ENCODE measurements at regions not wholly inside any gene's neighbourhood (a gene's known extent, or its start where the extent isn't known, plus 50 kb on each side); places are given as distances from the start of the nearest gene placed in this dataset.

DNA sequence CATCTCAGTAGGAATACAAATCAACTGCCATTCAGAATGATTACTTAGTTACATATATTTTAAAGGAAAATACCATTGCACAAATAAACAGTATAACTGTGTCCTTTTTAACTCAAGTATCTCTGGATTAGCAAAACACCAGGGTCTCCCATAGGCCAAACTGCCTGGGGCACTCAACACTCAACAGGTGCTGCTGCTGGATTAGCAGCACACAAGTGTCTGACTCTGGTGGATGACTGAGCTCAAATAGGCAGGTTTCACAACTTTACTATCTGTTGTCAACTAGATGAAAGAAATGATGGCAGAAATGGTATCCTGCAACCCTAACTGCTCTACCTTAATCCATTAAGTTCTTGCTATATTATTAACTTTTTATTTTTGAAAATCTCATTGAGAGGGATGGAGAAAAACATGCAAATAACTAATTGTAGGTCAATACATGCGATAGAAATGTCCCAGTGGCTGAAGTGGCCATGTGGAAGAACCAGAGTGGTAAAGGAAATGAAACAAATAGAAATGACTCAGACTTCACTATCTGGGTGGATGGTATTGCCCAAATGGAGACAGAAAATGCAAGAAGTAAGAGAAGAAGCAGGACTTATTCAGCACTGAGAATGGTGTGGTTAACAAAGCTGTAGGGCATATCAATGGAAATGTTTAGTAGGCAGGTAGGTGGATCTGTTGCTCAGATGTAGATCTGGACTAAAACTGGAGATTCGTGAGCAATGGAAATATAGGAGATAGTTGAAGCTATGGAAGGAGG is 90.8 kb upstream of the CCDC190 start:
- TF ChIP-seq, protein P1, sequence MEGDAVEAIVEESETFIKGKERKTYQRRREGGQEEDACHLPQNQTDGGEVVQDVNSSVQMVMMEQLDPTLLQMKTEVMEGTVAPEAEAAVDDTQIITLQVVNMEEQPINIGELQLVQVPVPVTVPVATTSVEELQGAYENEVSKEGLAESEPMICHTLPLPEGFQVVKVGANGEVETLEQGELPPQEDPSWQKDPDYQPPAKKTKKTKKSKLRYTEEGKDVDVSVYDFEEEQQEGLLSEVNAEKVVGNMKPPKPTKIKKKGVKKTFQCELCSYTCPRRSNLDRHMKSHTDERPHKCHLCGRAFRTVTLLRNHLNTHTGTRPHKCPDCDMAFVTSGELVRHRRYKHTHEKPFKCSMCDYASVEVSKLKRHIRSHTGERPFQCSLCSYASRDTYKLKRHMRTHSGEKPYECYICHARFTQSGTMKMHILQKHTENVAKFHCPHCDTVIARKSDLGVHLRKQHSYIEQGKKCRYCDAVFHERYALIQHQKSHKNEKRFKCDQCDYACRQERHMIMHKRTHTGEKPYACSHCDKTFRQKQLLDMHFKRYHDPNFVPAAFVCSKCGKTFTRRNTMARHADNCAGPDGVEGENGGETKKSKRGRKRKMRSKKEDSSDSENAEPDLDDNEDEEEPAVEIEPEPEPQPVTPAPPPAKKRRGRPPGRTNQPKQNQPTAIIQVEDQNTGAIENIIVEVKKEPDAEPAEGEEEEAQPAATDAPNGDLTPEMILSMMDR (IDR thresholded peaks at IDR 0.05) = no peak
- no peak for TF ChIP-seq POLR2A (IDR thresholded peaks at IDR 0.05)
